Body of pancreas (tissue), 4 donors: ENCODE measurements at regions not wholly inside any gene's neighbourhood (a gene's known extent, or its start where the extent isn't known, plus 50 kb on each side); places are given as distances from the start of the nearest gene placed in this dataset.

Experiments
- ATAC-seq: fragments of 150-250 bp; one replicate; pipeline ENCODE4 v1.9.1; 2016
- DNase-seq, 4 donors: peaks; one replicate each; pipeline ENCODE4 v3.0.0-alpha.2; 2019
- H3K27ac ChIP-seq, 4 donors: fragments of 200-600 bp; sonication (generic); 1 replicate in 3 of 4; 2 replicates in 1 of 4; pipeline versions ENCODE4 v1.5.1 to v1.6.1; 2016 to 2019; ENCODE audit warnings: mild to moderate bottlenecking in 1 of 4, mixed read lengths in 1 of 4, moderate library complexity in 1 of 4
- H3K27me3 ChIP-seq, 2 donors: fragments of 200-600 bp; sonication (generic); one replicate each; pipeline ENCODE4 v1.6.0; 2016; ENCODE audit warnings: mild to moderate bottlenecking in 1 of 2
- H3K36me3 ChIP-seq, 2 donors: fragments of 200-600 bp; sonication (generic); replicated peaks in 1 of 2; 2 replicates each; pipeline ENCODE4 v1.5.1; 2016; ENCODE audit warnings: low read depth in 2 of 2; ENCODE audit not compliant: insufficient read depth in 1 of 2
- H3K4me1 ChIP-seq: fragments of 200-600 bp; sonication (generic); one replicate; pipeline ENCODE4 v1.6.0; 2016
- H3K4me3 ChIP-seq, 2 donors: fragments of 200-600 bp; sonication (generic); 1 replicate in 1 of 2; 2 replicates in 1 of 2; pipeline ENCODE4 v1.5.1; 2016 to 2019
- H3K9me3 ChIP-seq, 3 donors: fragments of 200-600 bp; sonication (generic); 1 replicate in 2 of 3; 2 replicates in 1 of 3; pipeline ENCODE4 v1.5.1; 2016
- CTCF ChIP-seq, 7 experiments: fragments of 450-650 bp in 4 of 7; fragments of 200-600 bp in 3 of 7; sonication (generic) in 3 of 7; IDR thresholded peaks; one replicate each; pipeline ENCODE4 v1.5.1; 2016 to 2019; ENCODE audit warnings: antibody characterized with exemption in 7 of 7
- POLR2A ChIP-seq, 3 donors: fragments of 450-650 bp; IDR thresholded peaks; one replicate each; pipeline ENCODE4 v1.6.1; 2016; ENCODE audit warnings: antibody characterized with exemption in 3 of 3, mild to moderate bottlenecking in 2 of 3
- WGBS, 2 donors: methylation state at CpG; one replicate each; pipeline ENCODE4 v1.1.5; 2017; 5-methylcytosine and 5-hydroxymethylcytosine counted together
- intact Hi-C: fragments of 100-400 bp; cut with DNase I; formaldehyde crosslinking; loops from one replicate; pipeline ENCODE4 v1.15.1; 2023

DNA sequence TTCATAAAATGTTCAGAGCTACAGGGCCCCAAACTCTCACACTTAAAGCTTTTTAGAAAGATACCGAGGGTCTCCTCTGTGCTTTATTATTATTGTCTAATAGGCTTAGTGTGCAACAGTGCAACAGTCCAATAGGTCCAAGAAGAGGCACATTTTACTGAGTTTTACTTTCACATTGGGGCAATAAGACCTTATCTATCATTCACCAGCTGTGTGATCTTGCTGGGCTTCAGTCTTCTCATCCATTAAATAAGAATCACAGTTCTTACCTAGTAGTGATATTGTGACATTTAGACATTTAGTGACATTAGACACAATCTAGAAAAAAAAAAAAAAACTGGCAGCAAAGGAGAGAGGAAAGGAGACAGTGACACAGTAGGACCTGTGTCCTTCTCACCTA lies 175.8 kb upstream of the NFIA start:
- DNase-seq = no peak

GRCh38 chr1:60906039-60906438 lies 176.3 kb upstream of the NFIA start:
- intact Hi-C loops = no loop called here
- ATAC-seq (no peak), DNase-seq (no peak)
- 88% methylated on average over 2 of the region's 2 CpGs for WGBS, 2 donors
- Histone ChIP-seq H3K27me3 (no peaks in the 10 kb centered on the region), H3K4me3 (no peak overlapping the region), H3K27ac (no peak overlapping the region), H3K36me3 (no peaks in the 10 kb centered on the region), H3K4me1 (no peaks in the 10 kb centered on the region), H3K9me3 (no peaks in the 10 kb centered on the region)
- TF ChIP-seq POLR2A (IDR thresholded peaks at IDR 0.05) (no peak), CTCF (IDR thresholded peaks at IDR 0.05) (no peak)

More for the DNA sequence above, 175.8 kb upstream of the NFIA start:
- no peak overlapping the region for H3K27ac ChIP-seq
- 92% methylated on average over 1 of the region's 1 CpG for WGBS, 2 donors
- H3K4me1 ChIP-seq = no peaks in the 10 kb centered on the region
- no peaks in the 10 kb centered on the region for H3K36me3 ChIP-seq
- no peak overlapping the region for H3K4me3 ChIP-seq
- no peak for ATAC-seq
- intact Hi-C loops = no loop called here
- no peaks in the 10 kb centered on the region for H3K27me3 ChIP-seq
- TF ChIP-seq POLR2A (IDR thresholded peaks at IDR 0.05) (no peak), CTCF (IDR thresholded peaks at IDR 0.05) (no peak)
- H3K9me3 ChIP-seq = no peaks in the 10 kb centered on the region

DNA sequence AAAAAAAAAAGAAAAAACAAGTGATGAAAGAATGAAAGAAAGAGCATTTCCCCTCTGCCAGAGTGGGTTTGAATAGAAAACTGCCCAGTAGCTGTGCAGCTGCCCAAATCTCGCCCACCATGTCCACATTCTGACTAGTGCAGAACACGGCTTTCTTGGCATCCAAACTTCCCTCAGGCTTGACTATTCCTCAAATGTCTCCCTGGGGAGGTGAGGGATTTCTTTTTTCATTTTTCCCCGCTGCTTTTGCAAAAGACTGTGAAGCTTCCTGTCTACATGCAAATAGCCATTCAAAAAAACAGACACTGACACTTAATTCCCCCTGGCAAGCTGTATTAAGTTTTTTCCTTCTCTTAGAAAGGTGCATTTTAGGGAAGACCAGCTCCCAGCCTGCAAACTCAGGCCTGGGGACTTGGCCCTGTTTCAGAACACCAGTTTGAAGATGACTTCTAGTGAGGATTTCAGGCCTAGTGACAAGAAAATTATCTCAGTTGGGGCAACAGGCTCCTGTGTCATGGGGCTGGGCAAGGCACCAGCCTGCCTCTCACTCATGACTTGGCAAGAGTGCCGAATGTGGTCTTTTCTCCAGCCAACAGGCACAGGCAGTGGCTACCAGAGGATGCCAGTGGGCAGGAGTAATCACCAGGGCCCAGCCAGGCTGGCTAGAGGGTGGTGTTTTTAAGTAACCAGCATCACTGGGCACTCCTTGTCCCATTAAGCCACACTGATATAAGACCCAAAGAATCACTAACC lies 178.1 kb upstream of the NFIA start:
- DNase-seq (no peak), ATAC-seq (no peak)
- H3K4me1 ChIP-seq = no peaks in the 10 kb centered on the region
- whole genome bisulfite sequencing, 2 donors = 62 to 70% methylated on average over 4 of the region's 4 CpGs
- no peaks in the 10 kb centered on the region for H3K27me3 ChIP-seq
- no peak overlapping the region for H3K4me3 ChIP-seq
- no peaks in the 10 kb centered on the region for H3K36me3 ChIP-seq
- no peak for TF ChIP-seq CTCF (IDR thresholded peaks at IDR 0.05)
- no peak for TF ChIP-seq POLR2A (IDR thresholded peaks at IDR 0.05)
- intact Hi-C loops = no loop called here
- no peak overlapping the region for H3K27ac ChIP-seq
- no peaks in the 10 kb centered on the region for H3K9me3 ChIP-seq

- 71 to 79% methylated on average over 10 of the region's 10 CpGs for whole genome bisulfite sequencing, 2 donors
- DNase-seq (no peak), ATAC-seq (no peak)
- Histone ChIP-seq H3K27ac (no peak overlapping the region), H3K9me3 (no peaks in the 10 kb centered on the region), H3K36me3 (no peaks in the 10 kb centered on the region), H3K4me3 (no peak overlapping the region), H3K27me3 (no peaks in the 10 kb centered on the region), H3K4me1 (no peaks in the 10 kb centered on the region)
- TF ChIP-seq CTCF (IDR thresholded peaks at IDR 0.05) = no peak
- TF ChIP-seq POLR2A (IDR thresholded peaks at IDR 0.05) = no peak
- intact Hi-C loops = no loop called here
These were observed 178.8 kb upstream of the NFIA start for GRCh38 chr1:60903591-60903990.

DNA sequence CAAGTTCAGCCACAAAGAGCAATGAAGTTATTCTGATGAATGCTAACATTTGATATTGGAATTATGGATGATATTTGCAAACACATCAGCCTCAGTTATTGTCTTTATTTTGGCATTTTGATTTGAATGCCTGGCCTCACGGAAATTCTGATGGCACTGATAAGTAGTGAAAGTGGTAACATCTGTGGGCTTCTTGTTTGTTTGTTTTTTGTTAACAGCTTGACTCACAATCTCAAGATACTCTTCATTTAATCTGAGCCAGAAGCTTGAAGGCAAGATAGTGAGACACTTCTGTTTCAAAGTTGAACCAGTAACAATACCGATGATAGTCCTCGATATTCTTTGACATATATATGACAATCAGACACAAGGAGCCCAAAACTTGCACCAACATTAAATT lies 182.9 kb upstream of the NFIA start:
- Histone ChIP-seq H3K9me3 (no peaks in the 10 kb centered on the region), H3K4me3 (no peak overlapping the region), H3K27me3 (no peaks in the 10 kb centered on the region), H3K36me3 (no peaks in the 10 kb centered on the region), H3K27ac (no peak overlapping the region), H3K4me1 (peaks cover 5% of the 10 kb centered on the region)
- TF ChIP-seq POLR2A (IDR thresholded peaks at IDR 0.05) (no peak), CTCF (IDR thresholded peaks at IDR 0.05) (no peak)
- intact Hi-C loops = no loop called here
- DNase-seq = no peak
- no peak for ATAC-seq
- 76 to 81% methylated on average over 3 of the region's 3 CpGs for WGBS, 2 donors
